ENCODE measurements at regions not wholly inside any gene's neighbourhood (a gene's known extent, or its start where the extent isn't known, plus 50 kb on each side); places are given as distances from the start of the nearest gene placed in this dataset.

DNA sequence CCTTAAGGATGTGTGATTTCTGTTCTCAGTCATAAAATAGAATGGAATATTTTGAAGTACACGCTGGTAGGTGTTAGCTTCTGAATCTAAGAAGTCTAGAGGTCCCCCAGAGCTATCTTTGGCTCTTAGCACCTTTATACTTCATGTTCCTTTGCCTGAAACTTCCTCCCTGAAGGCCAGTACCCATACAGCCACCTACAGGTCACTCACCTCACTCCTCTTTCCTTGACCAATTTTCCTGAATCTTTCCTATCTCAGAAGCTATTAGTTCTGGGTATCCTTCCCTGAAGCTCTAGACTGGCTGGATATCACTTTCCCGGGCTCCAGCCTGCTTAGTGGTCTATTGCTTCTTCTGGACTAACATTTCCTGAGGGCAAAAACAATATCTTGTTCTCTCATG lies 93.4 kb upstream of the EDNRB start:
- H3K4me3 Mint-ChIP-seq (ENCODE audit: unreplicated experiment), result no peak overlapping the region
- H3K9me3 Mint-ChIP-seq (ENCODE audit: unreplicated experiment), result no peaks in the 10 kb centered on the region
- H3K27me3 Mint-ChIP-seq (ENCODE audit: unreplicated experiment), result no peaks in the 10 kb centered on the region
- H3K4me1 Mint-ChIP-seq (ENCODE audit: low read depth, unreplicated experiment), result no peaks in the 10 kb centered on the region
- TF ChIP-seq, protein P1, sequence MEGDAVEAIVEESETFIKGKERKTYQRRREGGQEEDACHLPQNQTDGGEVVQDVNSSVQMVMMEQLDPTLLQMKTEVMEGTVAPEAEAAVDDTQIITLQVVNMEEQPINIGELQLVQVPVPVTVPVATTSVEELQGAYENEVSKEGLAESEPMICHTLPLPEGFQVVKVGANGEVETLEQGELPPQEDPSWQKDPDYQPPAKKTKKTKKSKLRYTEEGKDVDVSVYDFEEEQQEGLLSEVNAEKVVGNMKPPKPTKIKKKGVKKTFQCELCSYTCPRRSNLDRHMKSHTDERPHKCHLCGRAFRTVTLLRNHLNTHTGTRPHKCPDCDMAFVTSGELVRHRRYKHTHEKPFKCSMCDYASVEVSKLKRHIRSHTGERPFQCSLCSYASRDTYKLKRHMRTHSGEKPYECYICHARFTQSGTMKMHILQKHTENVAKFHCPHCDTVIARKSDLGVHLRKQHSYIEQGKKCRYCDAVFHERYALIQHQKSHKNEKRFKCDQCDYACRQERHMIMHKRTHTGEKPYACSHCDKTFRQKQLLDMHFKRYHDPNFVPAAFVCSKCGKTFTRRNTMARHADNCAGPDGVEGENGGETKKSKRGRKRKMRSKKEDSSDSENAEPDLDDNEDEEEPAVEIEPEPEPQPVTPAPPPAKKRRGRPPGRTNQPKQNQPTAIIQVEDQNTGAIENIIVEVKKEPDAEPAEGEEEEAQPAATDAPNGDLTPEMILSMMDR (IDR thresholded peaks at IDR 0.05; ENCODE audit: partially characterized antibody, unreplicated experiment), result no peak
- H3K36me3 Mint-ChIP-seq (ENCODE audit: unreplicated experiment), result no peaks in the 10 kb centered on the region
- H3K27ac Mint-ChIP-seq (ENCODE audit: unreplicated experiment), result no peak overlapping the region
- DNase-seq, result no peak

DNA sequence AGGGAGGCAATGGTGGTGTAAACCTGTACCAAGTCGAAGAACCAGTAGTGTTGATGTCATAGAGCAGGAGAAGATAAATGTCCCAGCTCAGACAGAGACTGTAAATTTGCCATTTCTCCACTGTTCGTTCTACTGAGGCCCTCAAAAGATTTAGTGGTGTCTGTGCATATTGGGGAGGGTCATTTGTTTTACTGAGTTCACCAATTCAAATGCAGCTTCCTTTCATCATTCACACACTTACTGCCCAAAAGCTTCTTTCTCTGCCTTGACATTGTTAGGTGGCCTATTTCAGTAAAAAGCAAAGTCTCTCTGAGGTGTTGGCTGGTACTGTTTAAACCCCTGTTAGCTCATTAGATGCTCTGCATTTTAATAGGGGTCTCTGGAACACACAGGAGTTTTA lies 86.2 kb upstream of the EDNRB start:
- Mint-ChIP-seq H3K9me3 (ENCODE audit: unreplicated experiment) (no peaks in the 10 kb centered on the region), H3K27me3 (ENCODE audit: unreplicated experiment) (no peaks in the 10 kb centered on the region), H3K27ac (ENCODE audit: unreplicated experiment) (no peak overlapping the region), H3K36me3 (ENCODE audit: unreplicated experiment) (no peaks in the 10 kb centered on the region), H3K4me3 (ENCODE audit: unreplicated experiment) (no peak overlapping the region), H3K4me1 (ENCODE audit: low read depth, unreplicated experiment) (no peaks in the 10 kb centered on the region)
- no peak for DNase-seq
- TF ChIP-seq, protein P1 (IDR thresholded peaks at IDR 0.05; ENCODE audit: partially characterized antibody, unreplicated experiment), result no peak

DNA sequence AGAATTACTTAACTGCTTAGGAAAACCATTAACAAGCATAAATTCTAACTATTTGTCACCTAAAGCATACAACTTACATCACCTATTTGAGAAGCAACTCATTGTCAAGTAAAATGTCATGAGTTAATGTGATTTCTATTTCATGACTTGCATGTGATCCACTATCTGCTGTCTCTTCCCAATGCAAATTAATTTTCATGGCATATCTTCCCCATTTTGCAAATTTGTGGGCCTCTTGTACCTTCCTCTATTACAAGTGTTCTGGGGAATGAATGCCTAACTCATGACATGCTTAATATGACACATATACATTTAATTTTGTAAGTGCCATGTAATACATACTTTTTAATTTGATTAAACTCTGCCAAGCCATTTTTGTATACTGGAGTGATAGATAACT lies 81.1 kb upstream of the EDNRB start:
- no peaks in the 10 kb centered on the region for H3K4me1 Mint-ChIP-seq (ENCODE audit: low read depth, unreplicated experiment)
- no peak for DNase-seq
- TF ChIP-seq, protein P1 (IDR thresholded peaks at IDR 0.05; ENCODE audit: partially characterized antibody, unreplicated experiment), result no peak
- no peaks in the 10 kb centered on the region for H3K36me3 Mint-ChIP-seq (ENCODE audit: unreplicated experiment)
- H3K27me3 Mint-ChIP-seq (ENCODE audit: unreplicated experiment), result no peaks in the 10 kb centered on the region
- no peaks in the 10 kb centered on the region for H3K9me3 Mint-ChIP-seq (ENCODE audit: unreplicated experiment)
- H3K27ac Mint-ChIP-seq (ENCODE audit: unreplicated experiment), result no peak overlapping the region
- no peak overlapping the region for H3K4me3 Mint-ChIP-seq (ENCODE audit: unreplicated experiment)

DNA sequence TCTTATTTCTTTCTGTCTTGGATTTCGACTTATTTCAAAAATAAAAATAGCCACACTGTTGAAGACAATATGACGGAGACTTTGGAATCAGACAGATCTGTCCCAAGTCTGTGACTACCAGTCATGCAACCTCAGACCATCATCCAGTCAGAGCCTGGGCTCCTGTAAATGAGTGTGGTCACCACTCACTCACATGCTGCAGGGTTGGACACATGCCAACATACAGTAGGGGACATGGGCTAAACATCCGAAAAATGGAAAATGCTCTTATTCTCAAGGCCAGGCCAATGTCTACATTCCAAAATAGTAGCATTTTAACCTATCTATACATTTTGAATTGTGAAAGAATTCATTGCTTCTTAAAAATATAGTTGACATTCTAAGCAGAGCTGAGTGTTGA lies 75.5 kb upstream of the EDNRB start:
- no peak for DNase-seq
- no peaks in the 10 kb centered on the region for H3K36me3 Mint-ChIP-seq (ENCODE audit: unreplicated experiment)
- H3K4me3 Mint-ChIP-seq (ENCODE audit: unreplicated experiment), result no peak overlapping the region
- TF ChIP-seq, protein P1 (IDR thresholded peaks at IDR 0.05; ENCODE audit: partially characterized antibody, unreplicated experiment), result no peak
- no peaks in the 10 kb centered on the region for H3K27me3 Mint-ChIP-seq (ENCODE audit: unreplicated experiment)
- H3K4me1 Mint-ChIP-seq (ENCODE audit: low read depth, unreplicated experiment), result no peaks in the 10 kb centered on the region
- H3K27ac Mint-ChIP-seq (ENCODE audit: unreplicated experiment), result no peak overlapping the region
- no peaks in the 10 kb centered on the region for H3K9me3 Mint-ChIP-seq (ENCODE audit: unreplicated experiment)

DNA sequence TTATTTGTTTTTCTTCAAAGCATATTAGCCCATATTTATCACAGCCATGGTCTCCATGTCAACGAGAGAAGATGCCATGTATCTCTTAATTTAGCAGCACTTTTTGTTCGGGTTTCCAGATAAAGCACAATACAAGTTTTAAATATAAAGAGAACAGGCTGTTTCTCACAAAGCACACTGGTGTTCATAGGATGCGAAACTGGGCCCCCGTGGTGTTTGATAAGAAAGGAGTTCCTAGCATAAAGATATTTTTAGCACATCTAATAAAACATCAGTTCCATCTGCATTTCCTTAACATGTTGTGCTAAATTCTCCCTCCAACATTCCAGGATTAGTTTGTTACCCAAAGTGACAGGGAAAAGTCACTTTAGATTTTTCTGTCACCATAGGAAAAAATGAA lies 72.4 kb upstream of the EDNRB start:
- Mint-ChIP-seq H3K4me1 (ENCODE audit: low read depth, unreplicated experiment) (no peaks in the 10 kb centered on the region), H3K4me3 (ENCODE audit: unreplicated experiment) (no peak overlapping the region), H3K36me3 (ENCODE audit: unreplicated experiment) (no peaks in the 10 kb centered on the region), H3K9me3 (ENCODE audit: unreplicated experiment) (no peaks in the 10 kb centered on the region), H3K27me3 (ENCODE audit: unreplicated experiment) (no peaks in the 10 kb centered on the region), H3K27ac (ENCODE audit: unreplicated experiment) (no peak overlapping the region)
- DNase-seq, result no peak
- TF ChIP-seq, protein P1 (IDR thresholded peaks at IDR 0.05; ENCODE audit: partially characterized antibody, unreplicated experiment), result no peak

All from glutamatergic neuron (in vitro differentiated cells).